ENCODE measurements at regions not wholly inside any gene's neighbourhood (a gene's known extent, or its start where the extent isn't known, plus 50 kb on each side); places are given as distances from the start of the nearest gene placed in this dataset.
A peak's percentile ranks its signal among the peaks of the same experiment; 100 is the strongest.
"Not testable (repeated sequence)": the region's sequence is repeated elsewhere in the genome, so short reads cannot be mapped to it uniquely, and the experiment has no call there.

DNA sequence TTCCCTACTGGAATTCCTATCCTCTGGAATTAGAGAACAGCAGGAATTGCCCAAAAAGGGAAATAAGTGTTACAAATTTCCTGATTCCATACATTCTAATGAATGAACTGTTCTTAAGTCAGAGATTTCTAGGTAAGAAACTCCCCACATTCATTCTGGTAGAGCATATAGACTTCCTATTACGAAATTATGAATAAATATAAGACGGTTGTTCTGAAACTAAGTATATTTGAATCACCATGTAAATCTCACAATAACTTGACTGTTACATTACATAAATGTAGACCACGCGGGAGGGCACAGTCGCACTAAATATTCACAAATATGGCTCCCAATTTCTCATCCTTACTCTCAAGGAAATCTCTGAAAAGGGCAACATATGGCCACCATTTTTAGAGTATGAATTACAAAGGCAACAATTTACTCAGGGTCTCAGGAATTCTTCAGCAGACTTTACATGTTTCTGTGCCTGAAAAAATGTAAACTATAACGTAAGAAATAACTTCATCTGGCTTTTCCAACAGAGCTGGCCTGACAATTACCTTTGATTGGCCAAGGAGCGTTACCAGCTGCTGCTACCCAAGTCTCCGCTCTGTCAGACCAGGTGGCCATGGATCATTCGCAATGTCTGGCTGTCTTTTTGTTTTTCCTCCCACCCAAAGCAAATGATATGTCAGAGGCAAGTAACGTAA lies 115.8 kb downstream of the MPP7 start:
- DNase-seq (ENCODE audit: low spot score): no peak

DNA sequence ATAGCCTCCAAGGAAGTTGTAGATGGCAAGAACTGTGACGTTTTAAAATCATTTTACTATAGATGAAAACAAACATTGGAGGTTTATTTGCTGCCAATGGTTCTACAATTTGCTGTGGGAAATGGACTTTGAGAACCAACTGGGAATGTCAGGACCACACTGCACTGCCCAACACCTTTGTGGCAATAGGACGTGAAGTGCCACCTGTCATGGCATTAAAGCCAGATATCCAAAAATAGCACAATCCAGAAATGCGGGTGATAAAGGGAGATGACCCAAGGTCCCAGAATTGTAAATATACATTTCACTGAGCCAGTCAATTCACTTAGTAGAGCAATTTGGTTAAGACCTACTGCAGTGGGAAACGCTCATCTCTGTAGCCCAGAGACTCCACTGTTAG lies 116.4 kb downstream of the MPP7 start:
- no peak for DNase-seq (ENCODE audit: low spot score)

DNA sequence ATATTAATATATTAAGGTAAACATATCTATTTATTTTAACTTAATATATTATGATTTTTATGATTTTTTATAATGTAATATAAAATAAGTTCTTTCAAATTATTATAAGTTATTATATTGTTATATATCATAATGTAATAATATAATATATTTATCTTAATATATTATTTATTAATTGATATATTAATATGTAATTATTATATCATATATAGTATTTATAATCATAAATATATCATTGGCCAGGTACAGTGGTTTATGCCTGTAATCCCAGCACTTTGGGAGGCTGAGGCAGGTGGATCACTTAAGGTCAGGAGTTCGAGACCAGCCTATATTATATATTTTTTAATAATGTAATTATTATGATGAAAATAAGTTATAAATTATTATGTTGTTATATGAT lies 118.1 kb downstream of the MPP7 start:
- no peak for DNase-seq (ENCODE audit: low spot score)

DNA sequence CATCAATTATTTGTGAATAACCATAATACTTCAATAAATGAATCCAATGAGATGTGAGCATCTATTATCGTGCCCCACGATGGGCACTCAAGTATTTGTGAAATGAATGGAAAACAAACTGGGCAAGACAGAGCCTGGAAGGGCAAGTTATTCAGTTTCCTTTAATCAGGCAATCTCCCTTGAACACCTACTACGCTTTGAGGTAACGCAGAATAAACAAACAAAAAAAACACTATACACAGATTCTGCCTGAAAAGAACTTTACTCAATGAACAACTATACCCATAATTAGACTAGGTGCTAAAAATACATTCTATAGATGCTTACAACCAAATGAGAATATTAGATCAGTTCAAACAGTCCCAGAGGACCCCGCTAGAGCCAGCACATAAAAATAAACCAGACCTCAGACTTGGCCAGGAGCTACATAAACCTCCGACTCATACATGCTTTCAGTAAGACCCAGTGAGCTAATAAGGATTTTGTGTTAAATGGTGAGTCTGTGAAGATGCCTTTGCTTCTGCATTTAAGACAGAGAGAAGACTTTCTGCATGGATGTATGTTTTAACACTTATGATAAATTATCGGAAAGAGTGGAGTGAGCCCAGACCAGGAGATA lies 121.3 kb downstream of the MPP7 start:
- no peak for DNase-seq (ENCODE audit: low spot score)

DNA sequence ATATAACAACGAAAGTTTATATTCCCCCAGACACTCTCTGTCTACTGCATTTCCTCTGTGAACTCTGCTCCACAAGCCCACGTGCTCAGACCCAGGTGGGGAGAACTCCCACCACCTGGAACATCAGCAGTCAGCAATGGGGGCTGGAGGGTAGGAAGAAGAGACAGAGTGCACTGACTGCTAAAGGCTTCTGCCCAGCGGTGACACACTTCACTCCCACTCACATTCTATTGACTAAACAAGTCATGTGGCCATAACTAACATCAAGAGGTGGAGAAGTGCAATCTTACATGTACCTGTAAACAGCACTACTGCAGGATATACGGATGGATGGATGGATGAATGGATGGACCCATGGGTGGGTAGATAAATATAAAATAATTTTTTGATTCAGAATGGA lies 122.2 kb downstream of the MPP7 start:
- no peak for DNase-seq (ENCODE audit: low spot score)

DNA sequence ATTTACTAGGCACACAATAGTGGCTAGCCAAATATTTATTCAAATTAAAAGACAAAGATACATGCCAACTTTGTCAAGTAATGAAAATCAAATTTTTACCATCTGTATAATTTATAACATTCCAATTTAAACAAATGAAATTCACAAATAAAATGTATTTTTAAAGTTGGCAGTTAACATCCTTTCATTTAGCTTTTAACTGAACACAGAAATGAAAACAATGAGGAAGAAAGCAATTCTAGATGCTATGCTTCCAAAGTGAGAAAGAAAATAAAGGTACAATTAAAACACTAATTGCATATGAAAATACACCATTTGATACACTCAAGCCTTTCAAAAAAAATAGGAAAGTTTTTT lies 123.1 kb downstream of the MPP7 start:
- DNase-seq (ENCODE audit: low spot score): no peak

DNA sequence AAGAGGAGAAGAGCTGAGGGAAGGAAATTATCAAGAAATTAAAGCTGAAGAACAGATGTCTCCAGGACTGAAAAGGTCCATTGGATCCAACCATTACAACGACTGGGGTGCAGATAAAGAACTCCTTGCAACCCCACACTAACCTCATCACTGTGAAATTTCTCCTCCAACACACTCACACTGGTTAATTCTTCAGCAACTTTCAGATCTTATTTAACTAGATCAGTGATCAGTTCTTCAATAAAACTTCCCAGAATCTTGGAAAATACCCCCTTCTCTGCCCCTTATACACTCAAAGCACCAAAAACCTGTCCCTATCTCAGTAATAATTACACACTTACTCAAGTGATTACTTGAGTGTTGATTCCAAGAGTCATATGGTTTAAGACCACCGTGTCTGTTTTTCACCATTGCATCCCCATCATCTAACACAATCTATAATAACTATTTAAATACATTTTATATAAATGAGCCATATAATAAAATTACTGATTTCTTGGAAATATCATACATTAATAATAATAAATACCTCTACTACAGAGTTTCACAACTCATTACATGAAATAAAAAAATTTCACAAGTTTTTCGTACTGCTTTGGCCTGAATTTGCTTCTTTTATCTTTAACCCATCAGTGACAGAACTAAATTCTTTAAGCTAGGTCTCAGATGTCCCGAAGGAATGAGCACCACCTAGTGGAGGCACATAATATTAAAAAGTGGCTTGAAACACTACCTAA lies 123.7 kb downstream of the MPP7 start:
- DNase-seq (ENCODE audit: low spot score): peak; percentile 62

DNA sequence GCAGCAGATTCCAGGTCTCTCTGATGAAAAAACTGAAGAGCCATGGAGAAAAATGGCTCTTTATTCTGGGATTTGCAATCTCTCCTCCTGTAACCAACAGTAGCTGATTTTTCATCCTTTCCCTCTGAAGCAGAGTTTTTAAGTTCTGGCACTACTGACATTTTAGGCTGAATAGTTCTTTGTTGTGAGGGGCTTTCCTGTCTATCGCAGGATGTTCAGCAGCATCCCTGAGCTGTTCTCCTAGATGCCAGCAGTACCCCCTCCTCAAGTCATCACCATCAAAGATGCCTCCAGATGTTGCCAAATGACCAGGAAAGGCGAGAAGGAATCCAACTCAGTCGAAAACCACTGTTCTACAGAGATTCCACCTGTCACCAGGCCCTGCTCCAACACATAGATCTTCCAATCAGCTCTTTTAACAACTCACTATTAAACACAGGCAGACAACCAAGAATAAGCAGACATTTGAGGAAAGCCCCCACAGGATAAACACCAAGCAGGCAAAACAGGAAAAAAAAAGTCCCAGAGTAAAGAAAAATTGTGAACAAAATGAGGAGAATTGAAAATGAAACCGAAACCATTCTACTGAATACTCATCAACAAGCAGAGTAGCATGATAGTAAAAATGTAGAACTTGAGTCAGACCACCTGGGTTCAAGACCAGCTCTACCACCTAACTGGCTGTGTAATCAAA lies 124.8 kb downstream of the MPP7 start:
- no peak for DNase-seq (ENCODE audit: low spot score)

DNA sequence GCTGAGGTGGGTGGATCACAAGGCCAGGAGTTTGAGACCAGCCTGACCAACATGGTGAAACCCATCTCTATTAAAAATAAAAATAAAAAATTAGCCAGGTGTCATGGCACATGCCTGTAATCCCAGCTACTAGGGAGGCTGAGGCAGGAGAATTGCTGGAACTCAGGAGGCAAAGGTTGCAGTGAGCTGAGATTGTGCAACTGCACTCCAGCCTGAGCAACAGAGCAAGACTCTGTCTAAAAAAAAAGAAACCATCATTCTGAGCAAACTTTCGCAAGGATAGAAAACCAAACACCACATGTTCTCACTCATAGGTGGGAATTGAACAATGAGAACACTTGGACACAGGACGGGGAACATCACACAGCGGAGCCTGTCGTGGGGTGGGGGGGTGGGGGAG lies 126.4 kb downstream of the MPP7 start:
- DNase-seq (ENCODE audit: low spot score): not testable (repeated sequence)

DNA sequence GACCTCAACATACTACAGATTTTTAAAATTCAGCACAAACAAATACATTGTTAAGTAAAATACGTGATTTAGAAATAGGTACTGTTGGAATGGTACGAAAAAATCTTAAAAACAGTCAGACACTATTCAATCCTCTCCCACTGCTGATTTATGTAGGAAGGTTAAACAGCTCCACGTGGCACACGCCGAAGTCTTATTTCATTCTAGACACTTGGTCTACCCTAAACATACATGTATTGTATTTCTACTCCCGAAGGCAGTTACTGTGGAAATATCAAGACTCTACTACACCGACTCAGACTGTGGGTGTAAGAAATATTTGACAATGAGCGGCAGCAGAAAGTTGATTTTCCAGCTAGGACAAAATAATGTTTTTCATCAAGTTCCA lies 130.6 kb downstream of the MPP7 start:
- no peak for DNase-seq (ENCODE audit: low spot score)

DNA sequence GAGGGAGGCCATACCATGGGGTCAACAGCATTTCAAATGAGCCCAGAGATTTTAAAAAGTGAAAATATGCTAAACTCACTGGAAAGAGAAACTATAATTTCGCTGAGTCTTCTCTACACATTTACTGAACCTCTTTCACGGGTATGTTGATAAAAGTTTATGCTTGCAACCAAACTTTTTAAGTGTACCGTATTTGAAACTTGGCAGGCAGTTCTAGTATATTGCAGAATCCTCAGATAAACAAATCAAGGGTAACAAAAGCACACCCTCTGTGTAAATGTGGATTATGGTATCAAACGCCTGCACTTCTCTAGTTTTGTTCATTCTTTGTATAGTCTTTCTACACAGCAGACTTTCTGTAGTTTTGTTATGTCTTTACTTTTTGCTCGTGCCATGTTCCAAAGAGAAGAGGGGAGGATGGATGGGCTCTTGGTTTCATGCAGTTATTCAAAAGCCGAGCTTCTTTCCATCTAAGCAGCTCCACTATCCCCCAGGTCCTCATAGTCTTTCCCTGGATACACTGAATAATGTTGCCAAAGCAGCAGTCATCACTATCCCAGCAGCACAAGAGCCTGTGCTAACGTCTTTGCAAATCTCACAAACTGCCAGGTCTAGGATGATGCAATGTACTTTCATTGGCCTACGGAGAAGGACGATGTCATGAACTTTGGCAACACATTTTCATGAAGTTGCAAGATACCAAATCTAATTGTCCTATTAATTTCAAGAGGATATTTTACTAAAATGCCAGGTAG lies 131.2 kb downstream of the MPP7 start:
- DNase-seq (ENCODE audit: low spot score): no peak

DNA sequence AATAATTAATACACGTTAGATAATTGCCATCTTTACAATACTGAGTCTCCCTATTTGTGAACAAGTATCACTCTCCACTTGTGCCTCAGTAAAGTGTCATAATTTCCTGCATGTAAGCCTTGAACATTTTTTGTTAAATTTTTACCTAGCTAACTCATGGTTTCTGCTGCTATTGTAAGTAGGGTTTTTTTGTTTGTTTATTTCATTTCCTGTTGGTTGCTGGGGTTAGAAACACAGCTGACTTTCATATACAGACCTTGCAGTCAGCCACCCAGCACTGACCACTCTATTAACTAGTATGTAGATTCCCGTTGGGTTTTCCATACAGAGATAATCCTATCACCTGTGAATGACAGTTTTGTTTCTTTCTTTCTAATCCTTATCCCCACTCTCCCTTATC lies 133.3 kb downstream of the MPP7 start:
- no peak for DNase-seq (ENCODE audit: low spot score)

DNA sequence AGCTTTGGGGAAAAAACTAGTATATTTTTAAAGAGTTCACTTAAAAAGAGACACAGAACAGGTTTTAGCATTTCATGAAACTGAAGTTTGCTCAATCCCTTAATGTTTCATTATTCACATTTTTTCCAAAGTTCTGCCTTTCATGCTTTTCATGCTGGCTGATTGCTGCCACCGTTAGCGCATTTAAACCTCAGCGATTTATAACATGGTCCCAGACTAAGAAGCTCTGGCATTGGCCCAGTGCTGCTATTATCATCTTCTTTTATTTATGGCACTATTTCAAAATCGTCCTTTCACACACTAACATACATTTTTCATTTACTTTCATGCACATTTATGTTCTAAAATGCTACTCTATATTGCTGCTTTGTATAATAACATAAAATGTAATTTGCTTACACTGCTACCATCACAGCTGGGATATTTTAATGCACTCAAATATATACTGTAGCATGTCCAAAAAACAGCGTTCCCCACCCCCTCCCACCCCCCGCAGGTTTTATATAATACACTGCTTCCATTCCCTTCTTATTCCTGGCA lies 141.9 kb downstream of the MPP7 start:
- DNase-seq (ENCODE audit: low spot score): no peak

DNA sequence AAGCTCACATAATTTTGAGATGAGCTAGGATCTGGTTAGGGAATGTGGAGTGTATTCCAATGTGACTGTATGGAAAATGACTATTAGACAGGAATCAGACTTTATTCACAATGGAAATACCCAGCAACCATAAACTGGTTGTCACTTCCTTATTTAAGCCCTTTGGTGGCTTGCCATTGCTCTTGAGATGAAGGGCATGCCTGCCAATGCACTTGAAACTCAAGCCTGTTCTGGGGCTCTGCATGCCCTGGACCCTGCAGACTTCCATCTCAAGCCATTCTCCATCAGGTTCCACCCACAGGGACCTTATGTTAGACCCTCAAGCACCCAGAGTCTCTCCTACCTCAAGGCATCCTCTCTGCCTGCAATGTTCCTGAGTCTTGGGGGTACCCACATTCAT lies 145.5 kb downstream of the MPP7 start:
- DNase-seq (ENCODE audit: low spot score): no peak

DNA sequence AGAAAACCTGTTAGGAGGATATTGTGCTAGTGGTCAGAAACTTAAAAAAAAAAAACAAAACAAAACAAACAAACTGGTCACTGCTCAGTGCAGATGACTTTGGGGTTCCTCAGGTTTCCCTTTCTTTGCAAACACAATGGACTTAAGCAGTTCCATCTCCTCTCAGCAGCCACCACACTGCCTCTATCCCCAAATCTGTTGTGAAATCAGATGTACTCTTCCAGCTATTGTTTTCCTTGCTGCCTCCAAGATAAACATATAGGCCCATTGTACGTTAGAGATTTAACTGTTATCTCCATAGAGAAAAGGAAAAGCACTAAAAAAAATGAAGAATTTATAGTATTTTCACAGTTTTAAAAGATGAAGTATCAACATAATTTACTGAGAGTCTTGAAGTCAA lies 147.1 kb downstream of the MPP7 start:
- DNase-seq (ENCODE audit: low spot score): no peak

DNA sequence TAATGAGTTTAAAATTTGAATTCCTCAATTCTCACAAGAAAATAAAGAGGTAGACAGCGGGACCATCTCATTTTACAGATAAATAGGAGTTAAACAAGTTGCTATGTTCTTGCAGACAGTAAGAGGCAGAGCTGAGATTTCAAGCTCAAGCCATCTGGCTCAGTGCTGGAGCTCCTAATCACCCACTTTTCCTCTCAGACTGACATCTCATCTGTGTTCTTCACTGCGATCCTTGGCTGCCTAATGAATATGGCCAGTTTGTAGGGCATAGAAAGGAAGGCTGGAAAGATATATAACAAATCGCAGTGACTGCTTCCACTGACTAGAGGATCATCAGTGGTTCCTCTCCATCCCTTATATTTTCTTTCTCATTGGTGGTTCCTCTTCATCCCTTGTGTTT lies 151.2 kb downstream of the MPP7 start:
- no peak for DNase-seq (ENCODE audit: low spot score)

DNA sequence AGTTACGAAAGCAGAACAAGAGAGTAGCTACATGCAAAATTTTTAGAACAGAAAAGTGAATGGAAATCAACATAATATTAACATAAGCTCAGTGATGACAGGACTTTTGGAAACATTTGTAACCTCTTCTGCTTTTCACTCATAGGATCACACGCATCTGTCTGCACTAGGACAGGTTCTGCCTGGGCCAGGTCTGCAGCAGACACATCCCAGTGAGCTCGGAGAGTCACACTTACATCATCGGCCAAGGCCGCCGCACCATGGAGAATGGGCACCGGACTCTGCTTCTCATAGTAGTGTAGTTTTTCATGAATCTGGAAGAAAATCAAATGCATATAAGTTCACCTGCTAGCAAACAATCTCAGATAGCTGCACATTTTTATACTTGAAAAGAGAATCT lies 150.9 kb upstream of the ODAD2 start:
- no peak for DNase-seq (ENCODE audit: low spot score)

DNA sequence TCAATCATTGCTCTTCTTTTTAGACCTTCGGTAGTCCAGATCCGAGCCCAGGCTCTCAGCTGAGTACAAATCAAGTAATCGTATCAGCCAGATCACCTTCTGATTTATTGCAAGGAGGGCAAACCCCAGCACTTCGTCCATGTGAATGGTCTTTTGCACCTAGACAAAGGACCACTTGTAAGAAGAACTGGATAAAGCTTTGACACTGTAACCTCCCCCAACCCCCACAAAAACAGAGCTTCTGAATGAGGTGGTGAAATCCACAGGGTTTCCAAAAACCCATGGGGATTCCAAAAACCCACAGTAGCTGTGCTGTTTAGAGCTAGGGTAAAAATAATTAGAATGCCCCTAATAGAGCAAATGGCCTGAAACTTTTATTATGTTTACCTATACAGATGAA lies 148.8 kb upstream of the ODAD2 start:
- no peak for DNase-seq (ENCODE audit: low spot score)

DNA sequence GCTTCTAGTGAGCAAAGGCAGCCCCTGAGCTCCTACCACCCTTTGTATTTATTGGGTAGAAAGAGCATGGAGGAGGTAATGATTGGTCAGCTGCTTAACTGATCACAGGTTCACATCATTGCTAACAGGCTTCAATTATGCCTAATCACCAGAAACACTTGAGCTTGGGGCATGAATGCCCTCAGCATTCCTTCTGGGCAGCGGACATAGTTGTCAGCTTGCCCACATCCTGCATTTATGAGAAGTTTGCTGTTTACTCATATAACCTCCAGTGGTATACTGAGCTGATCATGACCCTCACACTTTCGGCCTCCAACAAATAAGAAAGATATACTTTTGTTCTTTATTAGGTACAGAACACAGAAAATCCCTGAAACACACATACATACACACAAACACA lies 140.3 kb upstream of the ODAD2 start:
- DNase-seq (ENCODE audit: low spot score): no peak

DNA sequence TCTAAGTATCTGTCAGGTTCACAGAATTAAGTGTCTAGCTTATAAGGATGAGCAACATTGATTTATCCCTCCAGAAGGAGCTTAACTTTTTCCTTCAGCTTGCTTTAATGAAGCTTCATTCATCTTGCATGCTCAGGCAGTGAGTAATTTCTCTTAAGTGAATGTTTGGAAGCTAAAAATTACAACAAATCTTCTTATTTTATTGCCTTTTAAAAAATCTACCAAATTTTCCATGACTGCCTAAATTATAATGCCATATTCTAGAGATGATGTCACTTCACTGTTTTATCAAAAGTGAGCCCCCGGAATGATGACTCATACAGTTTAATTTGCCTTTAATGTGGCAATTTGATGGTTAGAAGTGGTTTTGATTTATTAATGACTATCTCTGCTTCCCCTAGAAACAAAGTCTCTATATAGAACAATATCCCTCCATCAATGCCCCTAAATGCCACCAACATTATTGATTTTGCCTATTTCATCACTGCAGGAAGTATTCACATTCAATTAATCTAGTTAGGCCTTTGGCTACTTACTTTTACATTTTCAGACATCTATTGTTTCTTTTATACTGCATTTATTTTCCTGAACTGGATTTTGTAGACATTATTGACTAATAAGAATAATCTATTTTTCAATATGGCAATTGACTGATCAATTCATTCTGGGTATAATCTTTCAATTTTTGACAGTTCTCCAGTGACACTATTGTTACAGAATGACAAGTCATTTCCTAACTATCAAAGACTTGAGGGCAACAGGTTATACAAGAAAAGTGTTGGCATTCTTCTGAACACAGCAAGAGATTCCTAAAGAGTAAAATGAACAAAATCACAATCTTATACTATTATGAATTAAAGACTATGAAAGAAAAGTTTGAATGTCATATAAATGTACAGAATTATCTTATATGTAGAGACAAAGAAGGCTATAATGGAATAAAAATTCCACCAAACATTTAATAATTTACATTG lies 139.3 kb upstream of the ODAD2 start:
- peak; percentile 64 for DNase-seq (ENCODE audit: low spot score)

DNA sequence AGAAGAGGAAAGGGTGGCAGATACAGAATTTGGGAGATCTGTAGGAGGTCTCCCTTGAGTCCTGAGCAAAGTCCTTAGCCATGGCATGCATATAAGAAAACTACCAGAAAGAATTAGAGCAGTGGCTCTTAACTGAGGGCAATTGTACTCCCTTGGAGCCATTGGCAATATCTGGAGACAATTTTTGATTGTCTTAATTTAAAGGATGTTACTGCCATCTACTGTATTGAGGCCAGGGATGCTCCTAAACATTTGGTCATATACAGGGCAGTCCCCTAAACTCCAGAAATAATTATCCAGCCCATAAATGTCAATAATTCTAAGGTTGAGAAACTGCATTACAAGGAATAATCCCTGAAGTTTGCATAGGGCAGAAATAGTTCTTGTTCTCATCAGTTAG lies 136.4 kb upstream of the ODAD2 start:
- peak; percentile 12 for DNase-seq (ENCODE audit: low spot score)
